HEK293 (cell line): ENCODE measurements at regions not wholly inside any gene's neighbourhood (a gene's known extent, or its start where the extent isn't known, plus 50 kb on each side); places are given as distances from the start of the nearest gene placed in this dataset.

Experiments used
- CTCF ChIP-seq: fragments of 450-650 bp; formaldehyde crosslinking; IDR thresholded peaks from 2 replicates; pipeline ENCODE4 v1.5.1; 2016; ENCODE audit warnings: missing biosample characterization, missing genetic modification characterization
- ZNF274 ChIP-seq, 2 experiments: fragments of 200-500 bp in 1 of 2; fragments of 450-650 bp in 1 of 2; sonication (Bioruptor generic) in 1 of 2; formaldehyde crosslinking in 1 of 2; IDR thresholded peaks; 2 replicates each; pipeline versions ENCODE4 v1.5.1 to v1.6.1; 2014 to 2016; ENCODE audit warnings: borderline replicate concordance in 1 of 2, inconsistent platforms in 1 of 2, low read length in 1 of 2, missing biosample characterization in 1 of 2, missing genetic modification characterization in 1 of 2
- ZNF341 ChIP-seq: fragments of 450-650 bp; formaldehyde crosslinking; IDR thresholded peaks from 2 replicates; pipeline ENCODE4; 2016; ENCODE audit warnings: low read depth, missing biosample characterization, missing genetic modification characterization
- ZNF362 ChIP-seq: fragments of 450-650 bp; formaldehyde crosslinking; IDR thresholded peaks from 2 replicates; pipeline ENCODE4 v1.5.1; 2016; ENCODE audit warnings: missing biosample characterization, missing genetic modification characterization
- ZNF394 ChIP-seq: fragments of 450-650 bp; formaldehyde crosslinking; IDR thresholded peaks from 2 replicates; pipeline ENCODE4 v1.5.1; 2016; ENCODE audit warnings: missing biosample characterization, missing genetic modification characterization, mild to moderate bottlenecking, moderate library complexity, borderline replicate concordance
- ZNF404 ChIP-seq: fragments of 450-650 bp; formaldehyde crosslinking; IDR thresholded peaks from 2 replicates; pipeline ENCODE4 v1.5.1; 2017; ENCODE audit warnings: missing biosample characterization, missing genetic modification characterization
- ZNF513 ChIP-seq: fragments of 450-650 bp; IDR thresholded peaks from 2 replicates; pipeline ENCODE4 v1.5.1; 2018; ENCODE audit warnings: missing biosample characterization, missing genetic modification characterization
- ZNF692 ChIP-seq: fragments of 450-650 bp; formaldehyde crosslinking; IDR thresholded peaks from 2 replicates; pipeline ENCODE4 v1.5.1; 2016; ENCODE audit warnings: missing biosample characterization, missing genetic modification characterization
- ZSCAN23 ChIP-seq: fragments of 450-650 bp; formaldehyde crosslinking; IDR thresholded peaks from 2 replicates; pipeline ENCODE4 v1.5.1; 2016; ENCODE audit warnings: missing biosample characterization, missing genetic modification characterization

- TF ChIP-seq ZNF341 (tag by site-specific recombination), result no peak
- no peak for TF ChIP-seq CTCF (tag by site-specific recombination)
- TF ChIP-seq ZNF274 (IDR thresholded peaks at IDR 0.05; ENCODE audit: low read length), result no peak
- TF ChIP-seq ZNF274 (tag by site-specific recombination; IDR thresholded peaks at IDR 0.05; ENCODE audit: borderline replicate concordance), result no peak
- TF ChIP-seq ZSCAN23, result no peak
- no peak for TF ChIP-seq ZNF404 (tag by site-specific recombination)
- no peak for TF ChIP-seq ZNF394 (tag by site-specific recombination)
- TF ChIP-seq ZNF692, result no peak
- no peak for TF ChIP-seq ZNF362 (tag by site-specific recombination)
- no peak for TF ChIP-seq ZNF513 (tag by site-specific recombination)
Measured at GRCh38 chr4:85114526-85114925, 148.0 kb upstream of the WDFY3 start.
